ENCODE measurements at regions not wholly inside any gene's neighbourhood (a gene's known extent, or its start where the extent isn't known, plus 50 kb on each side); places are given as distances from the start of the nearest gene placed in this dataset.
"Not testable (repeated sequence)": the region's sequence is repeated elsewhere in the genome, so short reads cannot be mapped to it uniquely, and the experiment has no call there.

- DNase-seq = no peak
Observed at GRCh38 chr2:175599966-175600831, 401.9 kb downstream of the LNPK start.

- DNase-seq = no peak
Observed at GRCh38 chr2:175597286-175597685, 404.8 kb downstream of the LNPK start.

GRCh38 chr2:175595139-175595538, 406.9 kb downstream of the LNPK start:
- DNase-seq = no peak

GRCh38 chr2:175593686-175594525, 408.2 kb downstream of the LNPK start:
- not testable (repeated sequence) for DNase-seq

- DNase-seq = not testable (repeated sequence)
Observed at GRCh38 chr2:175588213-175588612, 406.7 kb upstream of the ATP5MC3 start.

GRCh38 chr2:175585496-175585895, 404.0 kb upstream of the ATP5MC3 start:
- no peak for DNase-seq

GRCh38 chr2:175580652-175581051, 399.1 kb upstream of the ATP5MC3 start:
- DNase-seq = no peak

GRCh38 chr2:175579646-175580045, 398.1 kb upstream of the ATP5MC3 start:
- no peak for DNase-seq

- DNase-seq = no peak
Observed at GRCh38 chr2:175577368-175577970, 396.0 kb upstream of the ATP5MC3 start.

GRCh38 chr2:175576875-175577274, 395.4 kb upstream of the ATP5MC3 start:
- DNase-seq = no peak

- no peak for DNase-seq
Observed at GRCh38 chr2:175576270-175576669, 394.8 kb upstream of the ATP5MC3 start.

- peak; percentile 38 for DNase-seq
Observed at GRCh38 chr2:175575346-175576258, 394.1 kb upstream of the ATP5MC3 start.

GRCh38 chr2:175574069-175574468, 392.6 kb upstream of the ATP5MC3 start:
- no peak for DNase-seq

GRCh38 chr2:175571078-175571653, 389.7 kb upstream of the ATP5MC3 start:
- DNase-seq = no peak

- DNase-seq = no peak
Observed at GRCh38 chr2:175568109-175568730, 386.7 kb upstream of the ATP5MC3 start.

- DNase-seq = no peak
Observed at GRCh38 chr2:175567435-175568061, 386.0 kb upstream of the ATP5MC3 start.

GRCh38 chr2:175560521-175561169, 379.1 kb upstream of the ATP5MC3 start:
- no peak for DNase-seq

- no peak for DNase-seq
Observed at GRCh38 chr2:175559613-175560012, 378.1 kb upstream of the ATP5MC3 start.

GRCh38 chr2:175557810-175558377, 376.4 kb upstream of the ATP5MC3 start:
- DNase-seq = no peak

- DNase-seq = no peak
Observed at GRCh38 chr2:175553910-175554309, 372.4 kb upstream of the ATP5MC3 start.
